HepG2 (cell line): ENCODE measurements at regions not wholly inside any gene's neighbourhood (a gene's known extent, or its start where the extent isn't known, plus 50 kb on each side); places are given as distances from the start of the nearest gene placed in this dataset.

Experiments used
- ARNT ChIP-seq: fragments of 450-650 bp; IDR thresholded peaks from 2 replicates; pipeline ENCODE4 v1.6.1; 2017
- CREB1 ChIP-seq, 2 experiments: fragments of 450-650 bp in 1 of 2; IDR thresholded peaks; 2 replicates each; pipeline ENCODE4 v1.6.1; 2016 to 2017; ENCODE audit warnings: control low read depth in 1 of 2, mild to moderate bottlenecking in 1 of 2, missing compliant biosample characterization in 1 of 2, missing genetic modification characterization in 1 of 2
- HNRNPK ChIP-seq: fragments of 200-400 bp; formaldehyde crosslinking; IDR thresholded peaks from 2 replicates; pipeline ENCODE4 v1.6.1; 2018; ENCODE audit warnings: low read length, low read depth, moderate library complexity, mild to moderate bottlenecking; ENCODE audit not compliant: poor library complexity, severe bottlenecking
- IRF2 ChIP-seq: IDR thresholded peaks from 2 replicates; pipeline ENCODE4 v1.6.1; 2018; ENCODE audit warnings: missing genetic modification reagents, missing compliant biosample characterization
- ZBTB7B ChIP-seq: sonication (generic); formaldehyde crosslinking; IDR thresholded peaks from 2 replicates; pipeline ENCODE4 v1.4.0; 2020; ENCODE audit warnings: missing genetic modification reagents
- ZNF761 ChIP-seq: sonication (generic); formaldehyde crosslinking; conservative IDR thresholded peaks from 2 replicates; pipeline ENCODE4 v1.4.0; 2020; ENCODE audit warnings: mild to moderate bottlenecking, missing genetic modification reagents
- TF ChIP-seq, protein P1 (sequence below): sonication (generic); formaldehyde crosslinking; IDR thresholded peaks from 2 replicates; pipeline ENCODE4 v1.5.1; 2020; ENCODE audit warnings: mild to moderate bottlenecking, moderate library complexity, missing genetic modification reagents
- TF ChIP-seq, protein P2 (sequence below): IDR thresholded peaks from 2 replicates; pipeline ENCODE4 v1.6.1; 2016; ENCODE audit warnings: control low read depth
- TF ChIP-seq, protein P3 (sequence below): sonication (generic); formaldehyde crosslinking; IDR thresholded peaks from 2 replicates; pipeline ENCODE4 v1.4.0; 2020; ENCODE audit warnings: missing genetic modification reagents, mild to moderate bottlenecking, borderline replicate concordance
- TF ChIP-seq, protein P4 (sequence below): sonication (generic); formaldehyde crosslinking; IDR thresholded peaks from 2 replicates; pipeline ENCODE4 v1.9.0; 2022; ENCODE audit warnings: missing genetic modification reagents, mild to moderate bottlenecking, borderline replicate concordance
- TF ChIP-seq, protein P5 (sequence below): IDR thresholded peaks from 2 replicates; pipeline ENCODE4 v1.6.1; 2016; ENCODE audit warnings: mild to moderate bottlenecking
- TF ChIP-seq, protein P6 (sequence below): sonication (generic); formaldehyde crosslinking; IDR thresholded peaks from 2 replicates; pipeline ENCODE4 v1.5.1; 2020; ENCODE audit warnings: mild to moderate bottlenecking, missing genetic modification reagents, moderate library complexity
- TF ChIP-seq, protein P7 (sequence below): sonication (generic); formaldehyde crosslinking; IDR thresholded peaks from 2 replicates; pipeline ENCODE4 v1.8.1; 2023; ENCODE audit warnings: mild to moderate bottlenecking, moderate library complexity, missing genetic modification reagents
- TF ChIP-seq, protein P8 (sequence below): sonication (generic); formaldehyde crosslinking; IDR thresholded peaks from 2 replicates; pipeline ENCODE4 v1.8.0; 2023; ENCODE audit warnings: mild to moderate bottlenecking, missing genetic modification reagents

DNA sequence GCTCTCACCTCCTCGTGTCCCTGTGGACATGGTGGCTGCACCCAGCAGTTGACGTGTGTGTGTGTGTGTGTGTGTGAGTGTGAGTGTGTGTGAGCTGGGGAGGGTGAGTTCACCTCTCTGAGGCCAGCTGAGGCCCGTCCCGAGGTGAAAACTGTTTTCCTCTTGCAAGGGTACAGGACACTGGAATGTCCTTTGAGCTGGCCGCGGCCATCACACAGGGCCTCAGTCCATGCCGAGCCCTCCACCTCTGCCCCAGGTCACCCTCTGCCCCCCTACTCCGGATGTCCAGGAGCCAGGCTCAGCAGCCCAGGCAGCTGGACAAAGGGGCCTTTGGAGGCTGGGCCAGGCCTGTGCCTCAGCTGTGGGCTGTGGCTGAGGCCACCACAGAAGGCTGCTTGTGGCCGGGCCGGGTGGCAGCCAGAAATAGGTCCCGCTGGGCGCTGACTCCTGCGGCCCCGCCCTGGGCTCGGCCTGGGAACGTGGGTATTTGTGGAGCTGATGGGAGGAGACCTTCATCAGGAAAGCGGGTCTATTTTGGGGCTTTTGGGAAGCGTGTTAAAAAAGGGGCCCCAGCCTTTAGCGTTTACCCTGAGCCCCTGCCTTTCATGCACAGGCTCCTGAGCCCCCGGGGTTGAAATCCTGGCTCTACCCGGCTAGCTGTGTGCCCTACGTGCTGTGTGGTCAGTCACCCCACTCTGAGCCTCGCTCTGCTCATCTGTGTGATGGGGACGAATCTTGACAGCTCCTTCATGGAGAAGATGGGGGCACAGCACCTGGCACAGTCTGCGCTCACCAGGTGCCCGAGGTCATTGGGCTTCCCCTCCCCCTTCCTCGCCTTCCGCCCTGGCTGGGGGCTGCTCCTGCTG is 75.1 kb upstream of the IER5L start (continued):
- TF ChIP-seq, protein P1, sequence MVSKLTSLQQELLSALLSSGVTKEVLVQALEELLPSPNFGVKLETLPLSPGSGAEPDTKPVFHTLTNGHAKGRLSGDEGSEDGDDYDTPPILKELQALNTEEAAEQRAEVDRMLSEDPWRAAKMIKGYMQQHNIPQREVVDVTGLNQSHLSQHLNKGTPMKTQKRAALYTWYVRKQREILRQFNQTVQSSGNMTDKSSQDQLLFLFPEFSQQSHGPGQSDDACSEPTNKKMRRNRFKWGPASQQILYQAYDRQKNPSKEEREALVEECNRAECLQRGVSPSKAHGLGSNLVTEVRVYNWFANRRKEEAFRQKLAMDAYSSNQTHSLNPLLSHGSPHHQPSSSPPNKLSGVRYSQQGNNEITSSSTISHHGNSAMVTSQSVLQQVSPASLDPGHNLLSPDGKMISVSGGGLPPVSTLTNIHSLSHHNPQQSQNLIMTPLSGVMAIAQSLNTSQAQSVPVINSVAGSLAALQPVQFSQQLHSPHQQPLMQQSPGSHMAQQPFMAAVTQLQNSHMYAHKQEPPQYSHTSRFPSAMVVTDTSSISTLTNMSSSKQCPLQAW (CRISPR knock-in tag), result peak; percentile 89
- no peak for TF ChIP-seq ARNT
- TF ChIP-seq, protein P2, sequence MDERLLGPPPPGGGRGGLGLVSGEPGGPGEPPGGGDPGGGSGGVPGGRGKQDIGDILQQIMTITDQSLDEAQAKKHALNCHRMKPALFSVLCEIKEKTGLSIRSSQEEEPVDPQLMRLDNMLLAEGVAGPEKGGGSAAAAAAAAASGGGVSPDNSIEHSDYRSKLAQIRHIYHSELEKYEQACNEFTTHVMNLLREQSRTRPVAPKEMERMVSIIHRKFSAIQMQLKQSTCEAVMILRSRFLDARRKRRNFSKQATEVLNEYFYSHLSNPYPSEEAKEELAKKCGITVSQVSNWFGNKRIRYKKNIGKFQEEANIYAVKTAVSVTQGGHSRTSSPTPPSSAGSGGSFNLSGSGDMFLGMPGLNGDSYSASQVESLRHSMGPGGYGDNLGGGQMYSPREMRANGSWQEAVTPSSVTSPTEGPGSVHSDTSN (CRISPR knock-in tag), result no peak
- TF ChIP-seq, protein P3, sequence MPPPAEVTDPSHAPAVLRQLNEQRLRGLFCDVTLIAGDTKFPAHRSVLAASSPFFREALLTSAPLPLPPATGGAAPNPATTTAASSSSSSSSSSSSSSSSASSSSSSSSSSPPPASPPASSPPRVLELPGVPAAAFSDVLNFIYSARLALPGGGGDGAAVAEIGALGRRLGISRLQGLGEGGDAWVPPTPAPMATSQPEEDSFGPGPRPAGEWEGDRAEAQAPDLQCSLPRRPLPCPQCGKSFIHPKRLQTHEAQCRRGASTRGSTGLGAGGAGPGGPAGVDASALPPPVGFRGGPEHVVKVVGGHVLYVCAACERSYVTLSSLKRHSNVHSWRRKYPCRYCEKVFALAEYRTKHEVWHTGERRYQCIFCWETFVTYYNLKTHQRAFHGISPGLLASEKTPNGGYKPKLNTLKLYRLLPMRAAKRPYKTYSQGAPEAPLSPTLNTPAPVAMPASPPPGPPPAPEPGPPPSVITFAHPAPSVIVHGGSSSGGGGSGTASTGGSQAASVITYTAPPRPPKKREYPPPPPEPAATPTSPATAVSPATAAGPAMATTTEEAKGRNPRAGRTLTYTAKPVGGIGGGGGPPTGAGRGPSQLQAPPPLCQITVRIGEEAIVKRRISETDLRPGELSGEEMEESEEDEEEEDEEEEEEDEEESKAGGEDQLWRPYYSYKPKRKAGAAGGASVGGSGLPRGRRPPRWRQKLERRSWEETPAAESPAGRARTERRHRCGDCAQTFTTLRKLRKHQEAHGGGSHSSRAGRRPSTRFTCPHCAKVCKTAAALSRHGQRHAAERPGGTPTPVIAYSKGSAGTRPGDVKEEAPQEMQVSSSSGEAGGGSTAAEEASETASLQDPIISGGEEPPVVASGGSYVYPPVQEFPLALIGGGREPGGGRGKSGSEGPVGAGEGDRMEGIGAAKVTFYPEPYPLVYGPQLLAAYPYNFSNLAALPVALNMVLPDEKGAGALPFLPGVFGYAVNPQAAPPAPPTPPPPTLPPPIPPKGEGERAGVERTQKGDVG, result no peak
- no peak for TF ChIP-seq ZNF761
- TF ChIP-seq, protein P4, sequence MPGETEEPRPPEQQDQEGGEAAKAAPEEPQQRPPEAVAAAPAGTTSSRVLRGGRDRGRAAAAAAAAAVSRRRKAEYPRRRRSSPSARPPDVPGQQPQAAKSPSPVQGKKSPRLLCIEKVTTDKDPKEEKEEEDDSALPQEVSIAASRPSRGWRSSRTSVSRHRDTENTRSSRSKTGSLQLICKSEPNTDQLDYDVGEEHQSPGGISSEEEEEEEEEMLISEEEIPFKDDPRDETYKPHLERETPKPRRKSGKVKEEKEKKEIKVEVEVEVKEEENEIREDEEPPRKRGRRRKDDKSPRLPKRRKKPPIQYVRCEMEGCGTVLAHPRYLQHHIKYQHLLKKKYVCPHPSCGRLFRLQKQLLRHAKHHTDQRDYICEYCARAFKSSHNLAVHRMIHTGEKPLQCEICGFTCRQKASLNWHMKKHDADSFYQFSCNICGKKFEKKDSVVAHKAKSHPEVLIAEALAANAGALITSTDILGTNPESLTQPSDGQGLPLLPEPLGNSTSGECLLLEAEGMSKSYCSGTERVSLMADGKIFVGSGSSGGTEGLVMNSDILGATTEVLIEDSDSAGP (CRISPR knock-in tag), result peak; percentile 74
- no peak for TF ChIP-seq CREB1 (IDR thresholded peaks at IDR 0.05)
- no peak for TF ChIP-seq CREB1 (CRISPR knock-in tag; IDR thresholded peaks at IDR 0.05)
- peak; percentile 78 for TF ChIP-seq ZBTB7B
- TF ChIP-seq, protein P5, sequence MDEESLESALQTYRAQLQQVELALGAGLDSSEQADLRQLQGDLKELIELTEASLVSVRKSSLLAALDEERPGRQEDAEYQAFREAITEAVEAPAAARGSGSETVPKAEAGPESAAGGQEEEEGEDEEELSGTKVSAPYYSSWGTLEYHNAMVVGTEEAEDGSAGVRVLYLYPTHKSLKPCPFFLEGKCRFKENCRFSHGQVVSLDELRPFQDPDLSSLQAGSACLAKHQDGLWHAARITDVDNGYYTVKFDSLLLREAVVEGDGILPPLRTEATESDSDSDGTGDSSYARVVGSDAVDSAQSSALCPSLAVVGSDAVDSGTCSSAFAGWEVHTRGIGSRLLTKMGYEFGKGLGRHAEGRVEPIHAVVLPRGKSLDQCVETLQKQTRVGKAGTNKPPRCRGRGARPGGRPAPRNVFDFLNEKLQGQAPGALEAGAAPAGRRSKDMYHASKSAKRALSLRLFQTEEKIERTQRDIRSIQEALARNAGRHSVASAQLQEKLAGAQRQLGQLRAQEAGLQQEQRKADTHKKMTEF (CRISPR knock-in tag), result peak; percentile 62; the same call in 1 of the 2 replicates
- TF ChIP-seq IRF2, result 0 out of 2 replicates have a peak, but pooled peaks have one; percentile 15
- no peak for TF ChIP-seq HNRNPK
- TF ChIP-seq, protein P6, sequence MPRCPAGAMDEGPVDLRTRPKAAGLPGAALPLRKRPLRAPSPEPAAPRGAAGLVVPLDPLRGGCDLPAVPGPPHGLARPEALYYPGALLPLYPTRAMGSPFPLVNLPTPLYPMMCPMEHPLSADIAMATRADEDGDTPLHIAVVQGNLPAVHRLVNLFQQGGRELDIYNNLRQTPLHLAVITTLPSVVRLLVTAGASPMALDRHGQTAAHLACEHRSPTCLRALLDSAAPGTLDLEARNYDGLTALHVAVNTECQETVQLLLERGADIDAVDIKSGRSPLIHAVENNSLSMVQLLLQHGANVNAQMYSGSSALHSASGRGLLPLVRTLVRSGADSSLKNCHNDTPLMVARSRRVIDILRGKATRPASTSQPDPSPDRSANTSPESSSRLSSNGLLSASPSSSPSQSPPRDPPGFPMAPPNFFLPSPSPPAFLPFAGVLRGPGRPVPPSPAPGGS (CRISPR knock-in tag), result peak; percentile 83
- TF ChIP-seq, protein P7, sequence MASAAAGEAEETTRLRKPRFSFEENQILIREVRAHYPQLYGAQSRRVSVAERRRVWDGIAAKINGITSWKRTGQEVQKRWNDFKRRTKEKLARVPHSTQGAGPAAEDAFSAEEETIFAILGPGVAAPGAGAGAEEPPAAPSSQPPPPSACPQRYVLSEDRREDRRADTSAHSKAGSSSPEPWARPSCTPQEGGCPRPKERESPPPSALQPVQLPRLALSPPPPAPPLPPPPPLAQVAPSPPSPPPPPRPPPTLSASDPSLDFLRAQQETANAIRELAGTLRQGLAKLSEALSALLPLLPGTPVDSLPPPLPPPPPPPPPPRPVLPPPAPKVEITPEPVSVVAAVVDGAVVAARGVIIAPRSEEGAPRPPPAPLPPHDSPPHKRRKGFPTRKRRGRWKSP (CRISPR knock-in tag), result 0 out of 2 replicates have a peak, but pooled peaks have one; percentile 24
- TF ChIP-seq, protein P8, sequence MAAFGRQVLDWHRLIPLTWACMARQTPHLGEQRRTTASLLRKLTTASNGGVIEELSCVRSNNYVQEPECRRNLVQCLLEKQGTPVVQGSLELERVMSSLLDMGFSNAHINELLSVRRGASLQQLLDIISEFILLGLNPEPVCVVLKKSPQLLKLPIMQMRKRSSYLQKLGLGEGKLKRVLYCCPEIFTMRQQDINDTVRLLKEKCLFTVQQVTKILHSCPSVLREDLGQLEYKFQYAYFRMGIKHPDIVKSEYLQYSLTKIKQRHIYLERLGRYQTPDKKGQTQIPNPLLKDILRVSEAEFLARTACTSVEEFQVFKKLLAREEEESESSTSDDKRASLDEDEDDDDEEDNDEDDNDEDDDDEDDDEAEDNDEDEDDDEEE (CRISPR knock-in tag), result no peak
